ENCODE measurements at regions not wholly inside any gene's neighbourhood (a gene's known extent, or its start where the extent isn't known, plus 50 kb on each side); places are given as distances from the start of the nearest gene placed in this dataset.
"Not testable (repeated sequence)": the region's sequence is repeated elsewhere in the genome, so short reads cannot be mapped to it uniquely, and the experiment has no call there.

DNA sequence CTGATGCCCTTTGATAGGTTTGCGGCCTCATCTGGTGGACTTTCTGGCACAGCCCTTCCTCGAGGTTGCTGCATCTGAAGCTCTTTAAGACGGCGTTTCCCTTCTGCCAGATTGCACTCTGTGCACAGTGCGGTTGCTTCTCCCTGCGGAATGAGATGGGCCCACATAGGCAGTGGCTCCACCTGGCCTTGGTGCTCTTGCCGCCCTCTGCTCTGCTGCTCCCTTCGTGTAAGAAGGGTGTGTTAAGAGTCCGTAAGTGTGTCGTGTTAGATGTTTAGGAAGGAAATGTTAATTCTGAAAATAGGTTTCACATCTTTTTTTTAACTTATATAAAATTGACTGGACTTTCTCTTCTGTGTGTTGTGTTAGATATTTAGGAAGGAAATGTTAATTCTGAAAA lies 240.3 kb downstream of the RTP5 start:
- DNase-seq (ENCODE audit: low read depth) = not testable (repeated sequence)

DNA sequence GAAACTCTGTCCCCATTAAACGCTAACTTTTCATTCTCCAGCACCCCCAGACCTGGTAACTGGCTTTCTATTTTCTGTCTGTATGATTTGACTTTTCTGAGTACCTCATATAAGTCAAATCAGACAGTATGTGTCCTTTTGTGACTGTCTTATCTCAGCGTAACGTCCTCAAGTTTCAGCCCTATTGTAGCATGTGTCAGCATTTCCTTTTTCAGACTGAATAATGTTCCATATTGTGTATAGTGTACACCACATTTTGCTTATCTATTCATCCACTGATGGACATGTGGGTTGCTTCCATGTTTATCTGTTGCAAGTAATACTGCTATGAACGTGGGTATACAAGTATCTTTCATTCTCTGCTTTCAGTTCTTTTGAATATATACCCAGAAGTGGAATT lies 242.4 kb downstream of the RTP5 start:
- DNase-seq (ENCODE audit: low read depth) = not testable (repeated sequence)

GRCh38 chr2:242113492-242113891 lies 244.0 kb downstream of the RTP5 start:
- not testable (repeated sequence) for DNase-seq (ENCODE audit: low read depth)

DNA sequence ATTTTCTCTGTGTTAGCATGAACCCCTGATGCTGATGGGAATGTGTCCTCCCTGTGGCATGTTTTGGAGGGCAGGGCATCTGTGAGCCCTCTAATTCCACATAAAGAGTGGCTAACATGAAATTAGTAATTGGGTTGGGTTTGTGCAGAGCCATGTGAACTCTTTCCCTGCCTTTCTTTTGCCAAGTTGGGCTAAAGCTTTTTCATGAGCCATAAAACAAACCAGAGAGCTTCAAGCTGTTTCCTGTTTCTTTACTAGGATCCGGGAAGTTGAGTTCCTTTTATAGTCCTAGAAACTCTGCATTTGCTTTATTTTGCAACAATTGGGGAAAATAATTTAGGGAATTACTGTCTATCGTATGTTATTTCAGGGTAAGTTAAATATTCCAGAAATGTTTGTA lies 247.1 kb downstream of the RTP5 start:
- not testable (repeated sequence) for DNase-seq (ENCODE audit: low read depth)

DNA sequence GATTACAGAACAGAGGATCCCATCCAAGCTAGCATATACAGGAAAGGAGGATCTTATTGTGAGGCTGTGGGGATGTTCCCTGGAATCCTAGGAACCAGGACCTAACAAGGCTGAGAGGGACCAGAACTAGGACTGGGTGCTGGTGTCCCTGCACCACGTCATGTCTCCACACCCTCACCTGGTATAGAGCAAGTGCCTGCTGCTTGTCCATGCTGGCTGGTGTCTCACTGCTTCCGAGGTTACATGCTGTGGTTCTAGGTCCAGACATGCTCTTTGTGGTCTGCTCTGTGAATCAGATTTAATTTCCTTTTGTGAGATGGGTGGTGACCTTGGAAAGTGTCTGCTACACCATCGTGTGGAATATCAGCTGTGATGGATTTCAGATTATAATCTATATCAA lies 247.8 kb downstream of the RTP5 start:
- DNase-seq (ENCODE audit: low read depth) = not testable (repeated sequence)

DNA sequence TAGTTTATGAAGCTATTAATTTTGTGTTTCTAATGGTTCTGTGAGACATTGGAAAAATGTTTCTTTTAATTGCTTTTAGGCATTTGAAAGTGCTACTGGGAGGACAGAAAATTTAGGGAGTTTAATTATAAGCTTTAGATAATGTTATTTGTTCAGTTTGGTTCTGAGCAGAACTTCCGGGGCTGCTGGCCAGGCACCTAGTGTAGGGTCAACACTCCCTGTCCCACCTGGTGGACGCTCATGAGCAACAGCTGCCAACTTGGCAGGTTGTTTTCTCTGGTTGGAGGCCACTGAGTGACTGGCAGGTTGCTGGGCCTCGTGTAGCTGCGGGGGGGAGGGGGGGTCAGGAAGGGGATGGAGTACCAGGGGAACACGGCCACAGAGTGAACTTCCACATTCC lies 250.2 kb downstream of the RTP5 start:
- not testable (repeated sequence) for DNase-seq (ENCODE audit: low read depth)

- not testable (repeated sequence) for DNase-seq (ENCODE audit: low read depth)
Observed at GRCh38 chr2:242130682-242131081, 261.2 kb downstream of the RTP5 start.

DNA sequence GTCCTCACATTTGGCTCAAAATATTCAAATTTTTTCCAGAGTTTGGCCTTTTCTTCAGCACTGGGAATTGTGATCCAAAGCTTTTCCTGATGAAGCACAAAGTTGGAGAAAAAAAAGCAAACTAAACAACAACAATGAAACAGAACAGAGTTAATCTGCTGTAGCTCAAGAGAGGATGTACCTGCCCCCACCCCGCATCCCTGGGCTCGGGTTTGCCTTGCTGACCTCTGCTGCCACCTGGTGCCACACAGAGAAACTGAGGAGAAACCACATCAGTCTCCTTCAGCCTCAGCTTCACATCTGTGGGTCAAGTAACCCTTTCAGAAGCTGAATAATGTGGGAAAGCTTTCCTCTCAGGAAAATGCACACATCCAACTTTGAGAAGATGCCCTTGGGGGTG lies 290.4 kb downstream of the RTP5 start:
- DNase-seq (ENCODE audit: low read depth) = not testable (repeated sequence)

DNA sequence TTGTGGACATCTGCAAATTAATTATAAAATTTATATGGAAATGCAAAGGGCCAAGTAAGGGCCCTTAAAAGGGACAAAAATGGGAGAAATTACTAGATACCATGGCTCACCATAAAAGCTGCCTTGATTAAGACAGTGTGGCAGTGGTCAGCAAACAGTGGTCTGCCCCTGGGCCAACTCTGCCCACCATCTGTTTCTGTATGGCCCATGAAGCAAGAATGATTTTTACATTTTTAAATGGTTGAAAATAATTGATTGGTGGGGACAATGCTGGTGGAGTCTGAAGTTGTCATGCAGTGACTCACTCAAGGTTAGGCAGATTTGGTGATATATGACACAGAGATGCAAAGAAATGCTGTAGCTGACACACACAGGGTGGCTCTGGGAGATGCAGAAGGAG lies 295.6 kb downstream of the RTP5 start:
- not testable (repeated sequence) for DNase-seq (ENCODE audit: low read depth)

DNA sequence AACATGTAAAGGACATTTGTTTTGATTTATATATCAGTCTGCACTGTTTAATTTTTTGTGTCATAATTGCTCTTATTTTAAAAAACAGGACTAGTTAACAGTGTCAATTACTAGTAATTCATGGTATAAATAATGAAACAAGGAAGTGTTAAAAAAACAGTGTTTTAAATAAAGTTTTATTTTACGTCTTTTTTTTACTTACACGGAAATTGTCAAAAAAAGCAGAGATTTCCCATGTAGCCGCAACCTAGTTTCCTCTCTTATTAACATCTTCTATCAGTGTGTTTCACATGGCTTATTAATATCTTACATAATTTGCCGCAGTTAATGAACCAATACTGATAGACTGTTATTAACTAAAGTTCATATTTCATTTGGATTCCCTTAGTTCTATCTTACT lies 301.8 kb downstream of the RTP5 start:
- not testable (repeated sequence) for DNase-seq (ENCODE audit: low read depth)
